ENCODE measurements at regions not wholly inside any gene's neighbourhood (a gene's known extent, or its start where the extent isn't known, plus 50 kb on each side); places are given as distances from the start of the nearest gene placed in this dataset.

GRCh38 chr4:32161392-32161791 lies 1441.2 kb downstream of the PCDH7 start:
- TF ChIP-seq CTCF (IDR thresholded peaks at IDR 0.05), result no peak
- no peak for TF ChIP-seq POLR2A (IDR thresholded peaks at IDR 0.05)

Data from right lobe of liver (tissue), 4 donors.